Ishikawa (cell line): ENCODE measurements at regions not wholly inside any gene's neighbourhood (a gene's known extent, or its start where the extent isn't known, plus 50 kb on each side); places are given as distances from the start of the nearest gene placed in this dataset.

ENCODE experiments used
- CEBPB ChIP-seq: IDR thresholded peaks from 2 replicates; pipeline ENCODE4 v1.6.1; 2012
- FOXM1 ChIP-seq: IDR thresholded peaks from 2 replicates; pipeline ENCODE4 v1.6.1; 2012; ENCODE audit warnings: low read depth, borderline replicate concordance
- REST ChIP-seq: IDR thresholded peaks from 2 replicates; pipeline ENCODE4 v1.6.1; 2012; ENCODE audit warnings: low read depth, mild to moderate bottlenecking
- TAF1 ChIP-seq: IDR thresholded peaks from 2 replicates; pipeline ENCODE4 v1.6.1; 2012; ENCODE audit warnings: low read depth, mild to moderate bottlenecking

DNA sequence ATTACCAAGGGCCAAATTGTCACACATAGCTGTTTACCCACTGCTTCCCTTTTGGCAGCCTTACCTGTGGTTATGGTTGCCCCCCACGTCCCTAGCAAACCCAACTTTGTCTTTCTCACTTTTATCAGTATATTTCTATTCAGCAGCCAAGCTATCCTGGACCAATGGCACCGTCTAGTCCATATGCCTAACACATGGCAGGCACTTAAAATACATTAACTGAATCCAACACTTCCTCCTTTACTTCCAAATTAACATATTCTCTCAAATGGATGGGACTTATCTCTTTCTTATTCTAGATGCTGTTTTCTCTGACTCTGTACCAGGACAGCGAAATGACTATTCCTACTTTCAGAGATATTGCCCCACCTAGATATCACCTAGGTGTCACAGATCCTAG, 50.9 kb upstream of the SLC44A1 start:
- no peak for TF ChIP-seq FOXM1
- no peak for TF ChIP-seq CEBPB
- TF ChIP-seq TAF1, result no peak

GRCh38 chr9:105194234-105194633, 50.2 kb upstream of the SLC44A1 start:
- no peak for TF ChIP-seq TAF1
- TF ChIP-seq CEBPB, result 0 out of 2 replicates have a peak, but pooled peaks have one; percentile 31
- no peak for TF ChIP-seq REST
